IMR-90 (cell line): ENCODE measurements at regions not wholly inside any gene's neighbourhood (a gene's known extent, or its start where the extent isn't known, plus 50 kb on each side); places are given as distances from the start of the nearest gene placed in this dataset.

Source experiments
- FOS ChIP-seq: fragments of 150-350 bp; IDR thresholded peaks from 2 replicates; pipeline ENCODE4 v1.6.1; 2016; ENCODE audit warnings: low read depth, low read length
- TF ChIP-seq, protein P1 (sequence below): conservative IDR thresholded peaks from 2 replicates; pipeline ENCODE4 v1.5.1; 2012; ENCODE audit warnings: mild to moderate bottlenecking, low read depth, low read length, improper control_type of control experiment

DNA sequence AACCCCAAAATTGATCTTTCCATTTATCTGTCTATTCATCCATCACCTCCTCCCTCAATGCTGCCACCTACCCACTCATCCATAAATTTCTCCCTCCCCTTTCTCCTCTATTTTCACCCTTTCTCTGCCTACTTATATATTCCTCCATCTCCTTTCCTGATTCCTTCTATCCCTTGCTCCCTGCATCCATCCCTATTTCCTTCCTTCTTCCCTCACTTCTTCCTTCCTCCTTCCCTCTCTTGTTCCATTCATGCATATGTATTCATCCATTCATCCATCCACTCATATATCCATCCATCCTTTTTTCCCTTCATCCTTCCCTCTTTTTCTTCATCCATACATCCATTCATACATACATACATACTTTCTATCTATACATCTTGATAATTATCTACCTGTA lies 76.3 kb upstream of the GGTLC1 start:
- TF ChIP-seq, protein P1, sequence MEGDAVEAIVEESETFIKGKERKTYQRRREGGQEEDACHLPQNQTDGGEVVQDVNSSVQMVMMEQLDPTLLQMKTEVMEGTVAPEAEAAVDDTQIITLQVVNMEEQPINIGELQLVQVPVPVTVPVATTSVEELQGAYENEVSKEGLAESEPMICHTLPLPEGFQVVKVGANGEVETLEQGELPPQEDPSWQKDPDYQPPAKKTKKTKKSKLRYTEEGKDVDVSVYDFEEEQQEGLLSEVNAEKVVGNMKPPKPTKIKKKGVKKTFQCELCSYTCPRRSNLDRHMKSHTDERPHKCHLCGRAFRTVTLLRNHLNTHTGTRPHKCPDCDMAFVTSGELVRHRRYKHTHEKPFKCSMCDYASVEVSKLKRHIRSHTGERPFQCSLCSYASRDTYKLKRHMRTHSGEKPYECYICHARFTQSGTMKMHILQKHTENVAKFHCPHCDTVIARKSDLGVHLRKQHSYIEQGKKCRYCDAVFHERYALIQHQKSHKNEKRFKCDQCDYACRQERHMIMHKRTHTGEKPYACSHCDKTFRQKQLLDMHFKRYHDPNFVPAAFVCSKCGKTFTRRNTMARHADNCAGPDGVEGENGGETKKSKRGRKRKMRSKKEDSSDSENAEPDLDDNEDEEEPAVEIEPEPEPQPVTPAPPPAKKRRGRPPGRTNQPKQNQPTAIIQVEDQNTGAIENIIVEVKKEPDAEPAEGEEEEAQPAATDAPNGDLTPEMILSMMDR, result no peak
- no peak for TF ChIP-seq FOS
